Kidney (tissue), 13 donors: ENCODE measurements at regions not wholly inside any gene's neighbourhood (a gene's known extent, or its start where the extent isn't known, plus 50 kb on each side); places are given as distances from the start of the nearest gene placed in this dataset.

Source experiments
- DNase-seq, 5 donors: peaks; one replicate each; pipeline ENCODE4 v3.0.0-alpha.2; 2013 to 2020
- FAIRE-seq: peaks from 2 replicates; lab custom pipeline; 2012; peaks lifted over from hg19 to GRCh38; lab: Jason Lieb, UNC
- H3K27ac ChIP-seq, 2 donors: one replicate each; pipeline ENCODE4 v1.7.0; 2013; ENCODE audit warnings: low read depth in 2 of 2, low read length in 2 of 2, inconsistent platforms in 1 of 2
- H3K27me3 ChIP-seq: one replicate; pipeline ENCODE4 v1.7.1; 2013; ENCODE audit warnings: low read length, inconsistent platforms; ENCODE audit not compliant: control insufficient read depth, insufficient read depth
- H3K36me3 ChIP-seq, 3 donors: one replicate each; pipeline versions ENCODE4 v1.7.0 to v1.7.1; 2013; ENCODE audit warnings: low read length in 3 of 3, control low read depth in 1 of 3, inconsistent platforms in 1 of 3; ENCODE audit not compliant: insufficient read depth in 3 of 3, control insufficient read depth in 2 of 3
- H3K4me1 ChIP-seq, 3 donors: one replicate each; pipeline versions ENCODE4 v1.7.0 to v1.7.1; 2013; ENCODE audit warnings: low read length in 3 of 3, inconsistent platforms in 1 of 3, low read depth in 1 of 3; ENCODE audit not compliant: control insufficient read depth in 2 of 3, insufficient read depth in 2 of 3
- H3K4me3 ChIP-seq, 3 donors: one replicate each; pipeline versions ENCODE4 v1.7.0 to v1.8.1; 2013; ENCODE audit warnings: low read length in 3 of 3, control low read depth in 1 of 3, inconsistent platforms in 1 of 3
- H3K9ac ChIP-seq, 3 donors: one replicate each; pipeline versions ENCODE4 v1.7.0 to v1.7.1; 2013; ENCODE audit warnings: low read length in 3 of 3, control low read depth in 1 of 3, inconsistent platforms in 1 of 3
- H3K9me3 ChIP-seq, 3 donors: one replicate each; pipeline versions ENCODE4 v1.7.0 to v1.7.1; 2013; ENCODE audit warnings: low read length in 3 of 3, control low read depth in 1 of 3, inconsistent platforms in 1 of 3; ENCODE audit not compliant: control insufficient read depth in 2 of 3, insufficient read depth in 1 of 3
- intact Hi-C: fragments of 100-400 bp; cut with DNase I; formaldehyde crosslinking; loops from one replicate; pipeline ENCODE4 v1.11.1; 2022
- TF ChIP-seq, protein P1 (sequence below): IDR thresholded peaks from 3 replicates; pipeline ENCODE4 v1.5.1; 2012; ENCODE audit warnings: mild to moderate bottlenecking, moderate library complexity, borderline replicate concordance; ENCODE audit not compliant: insufficient read depth; ENCODE audit errors: extremely low read depth
- donor health status: control.
- donor health status: control.
- donor health status: control.
- donor health status: control.
- donor health status: control.
- donor health status: DM: yes; HTN: yes; CAD: no.
- donor health status: Normal renal cell carcinoma (clear cell type).

DNA sequence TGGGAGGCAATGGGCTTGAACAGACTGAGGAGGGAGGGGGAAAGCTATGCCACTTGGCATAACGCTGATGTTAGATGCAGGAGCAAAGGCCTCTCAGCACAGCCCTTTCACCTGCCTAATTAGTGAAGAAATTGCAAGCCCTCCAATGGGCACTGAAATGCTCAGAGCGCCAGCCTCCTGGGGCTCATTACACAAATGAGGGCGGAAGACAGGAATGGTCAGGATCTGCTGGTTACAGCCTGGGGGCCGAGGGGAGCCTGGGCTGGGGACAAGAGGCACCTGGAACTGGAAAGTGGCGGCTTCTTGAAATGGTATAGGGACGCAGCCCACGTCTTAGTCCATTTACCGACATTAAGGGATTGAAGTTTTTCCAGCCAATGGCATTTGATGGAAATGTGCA is 50.2 kb upstream of the PLET1 start:
- Histone ChIP-seq H3K36me3 (no peaks in the 10 kb centered on the region), H3K9ac (no peak overlapping the region), H3K4me1 (no peaks in the 10 kb centered on the region), H3K4me3 (no peak overlapping the region), H3K9me3 (no peaks in the 10 kb centered on the region), H3K27ac (no peak overlapping the region), H3K27me3 (no peaks in the 10 kb centered on the region)
- DNase-seq = no peak
- TF ChIP-seq, protein P1, sequence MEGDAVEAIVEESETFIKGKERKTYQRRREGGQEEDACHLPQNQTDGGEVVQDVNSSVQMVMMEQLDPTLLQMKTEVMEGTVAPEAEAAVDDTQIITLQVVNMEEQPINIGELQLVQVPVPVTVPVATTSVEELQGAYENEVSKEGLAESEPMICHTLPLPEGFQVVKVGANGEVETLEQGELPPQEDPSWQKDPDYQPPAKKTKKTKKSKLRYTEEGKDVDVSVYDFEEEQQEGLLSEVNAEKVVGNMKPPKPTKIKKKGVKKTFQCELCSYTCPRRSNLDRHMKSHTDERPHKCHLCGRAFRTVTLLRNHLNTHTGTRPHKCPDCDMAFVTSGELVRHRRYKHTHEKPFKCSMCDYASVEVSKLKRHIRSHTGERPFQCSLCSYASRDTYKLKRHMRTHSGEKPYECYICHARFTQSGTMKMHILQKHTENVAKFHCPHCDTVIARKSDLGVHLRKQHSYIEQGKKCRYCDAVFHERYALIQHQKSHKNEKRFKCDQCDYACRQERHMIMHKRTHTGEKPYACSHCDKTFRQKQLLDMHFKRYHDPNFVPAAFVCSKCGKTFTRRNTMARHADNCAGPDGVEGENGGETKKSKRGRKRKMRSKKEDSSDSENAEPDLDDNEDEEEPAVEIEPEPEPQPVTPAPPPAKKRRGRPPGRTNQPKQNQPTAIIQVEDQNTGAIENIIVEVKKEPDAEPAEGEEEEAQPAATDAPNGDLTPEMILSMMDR = no peak
- no peak for FAIRE-seq
- intact Hi-C loops = no loop called here

DNA sequence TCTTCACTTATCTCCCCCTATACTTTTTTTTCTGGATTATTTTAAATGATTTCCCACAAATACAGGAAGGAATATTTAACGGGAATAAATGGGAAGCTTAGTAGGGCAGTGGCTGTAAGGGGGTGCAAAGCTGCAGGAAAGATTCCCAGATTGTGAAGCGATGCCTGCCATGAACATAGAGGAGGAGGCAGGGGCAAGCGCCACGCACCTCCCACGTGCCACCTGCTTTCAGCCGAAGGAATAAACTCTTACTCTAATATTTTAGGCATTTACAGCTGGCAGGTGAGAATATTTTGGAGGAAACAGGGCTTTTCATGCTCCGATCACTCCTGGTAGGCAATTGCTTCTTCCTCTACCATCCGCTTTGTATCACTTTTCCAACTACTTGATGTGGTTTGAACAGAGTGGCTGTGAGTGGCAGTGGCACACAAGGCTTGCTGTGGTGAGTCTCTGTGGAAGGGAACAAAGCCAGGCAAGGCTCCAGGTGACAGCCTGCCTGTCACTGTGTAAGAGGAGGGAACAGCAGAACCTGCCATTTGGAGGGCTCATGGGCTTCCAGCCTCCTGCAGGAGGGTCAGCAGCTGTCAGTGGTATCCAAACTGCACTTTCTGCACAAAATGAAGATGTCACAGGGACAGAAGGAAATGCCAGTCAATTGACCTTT is 54.5 kb upstream of the PLET1 start:
- no peak overlapping the region for H3K4me3 ChIP-seq
- no peak for FAIRE-seq
- DNase-seq = no peak
- no peaks in the 10 kb centered on the region for H3K4me1 ChIP-seq
- H3K9ac ChIP-seq = no peak overlapping the region
- intact Hi-C loops = no loop called here
- H3K36me3 ChIP-seq = no peaks in the 10 kb centered on the region
- TF ChIP-seq, protein P1 = no peak
- no peak overlapping the region for H3K27ac ChIP-seq
- H3K27me3 ChIP-seq = no peaks in the 10 kb centered on the region
- no peaks in the 10 kb centered on the region for H3K9me3 ChIP-seq

DNA sequence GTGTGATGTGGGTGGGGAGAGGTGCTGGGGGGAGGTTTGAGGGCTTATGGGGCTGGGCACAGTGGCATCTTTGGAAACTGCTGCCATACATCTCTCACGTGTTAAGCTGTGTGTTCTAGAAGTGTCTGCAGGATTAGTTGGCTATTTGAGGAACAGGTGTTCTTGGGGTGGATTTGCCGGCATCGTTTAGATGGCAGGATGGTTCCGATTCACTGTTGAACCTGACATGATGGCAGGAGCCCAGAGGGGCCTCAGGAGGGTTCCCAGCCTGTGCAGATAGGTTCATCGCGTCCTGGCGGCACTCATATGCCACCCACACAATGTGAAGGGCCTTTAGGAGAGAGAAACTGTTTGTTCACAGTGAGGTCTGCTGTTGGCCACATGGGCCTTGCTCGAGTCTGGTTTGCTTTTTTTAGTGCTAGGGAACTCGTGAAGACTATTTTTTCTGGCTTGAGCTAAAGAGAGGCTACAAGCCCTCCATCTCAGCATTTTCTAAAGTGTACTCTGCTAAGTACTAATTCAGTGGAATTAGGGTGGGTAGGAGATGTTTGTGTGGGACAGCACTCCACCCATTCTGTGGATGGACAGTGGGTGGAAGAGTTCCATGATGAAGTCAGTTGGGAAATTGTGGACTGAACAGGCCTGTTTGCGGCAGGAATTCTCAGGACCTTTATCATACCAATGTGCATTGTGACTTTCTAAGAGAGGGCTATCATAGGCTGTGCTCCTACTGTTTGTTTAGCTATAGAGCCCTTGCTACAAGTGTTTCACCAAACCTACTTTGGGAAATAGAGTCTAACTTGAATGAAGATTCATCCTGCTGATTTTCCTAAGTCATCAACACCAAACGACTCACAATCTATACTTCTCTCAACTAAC is 55.4 kb upstream of the PLET1 start:
- Histone ChIP-seq H3K4me1 (peaks cover 0 to 6% (median under 1%) of the 10 kb centered on the region in 3 donors), H3K9me3 (no peaks in the 10 kb centered on the region), H3K27ac (no peak overlapping the region), H3K36me3 (no peaks in the 10 kb centered on the region), H3K9ac (no peak overlapping the region), H3K4me3 (no peak overlapping the region), H3K27me3 (no peaks in the 10 kb centered on the region)
- TF ChIP-seq, protein P1 = no peak
- no peak for DNase-seq
- intact Hi-C loops = no loop called here
- no peak for FAIRE-seq
